DMS 273 (cell line): ENCODE measurements at regions not wholly inside any gene's neighbourhood (a gene's known extent, or its start where the extent isn't known, plus 50 kb on each side); places are given as distances from the start of the nearest gene placed in this dataset.

Experiments
- DNase-seq: peaks from one replicate; lab custom pipeline; 2025; ENCODE audit not compliant: unreplicated experiment; lab: John Stamatoyannopoulos, UW

DNA sequence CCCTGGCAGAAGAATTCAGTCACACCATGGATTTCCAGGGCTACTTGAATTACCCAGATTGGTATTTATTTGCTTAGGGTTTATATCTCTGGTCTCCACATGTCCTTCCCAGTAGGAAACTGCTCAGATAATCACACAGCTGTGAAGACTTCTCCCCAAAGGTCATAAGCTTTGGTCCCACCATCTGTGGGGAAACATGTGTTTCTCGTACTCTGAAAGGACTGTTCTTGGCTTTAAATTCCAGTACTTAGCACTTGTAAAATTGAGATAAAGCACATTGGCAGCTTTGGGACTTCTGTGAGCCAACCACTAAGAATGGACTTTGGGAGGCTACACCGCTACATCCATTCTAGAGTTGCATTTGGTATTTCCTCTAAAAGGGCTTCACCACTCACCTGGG lies 205.3 kb upstream of the FOXA2 start:
- DNase-seq: no peak

GRCh38 chr20:22791396-22791795 lies 207.0 kb upstream of the FOXA2 start:
- no peak for DNase-seq

- no peak for DNase-seq
Measured at GRCh38 chr20:22791877-22792525, 207.6 kb upstream of the FOXA2 start.

GRCh38 chr20:22794200-22794599 lies 209.8 kb upstream of the FOXA2 start:
- DNase-seq: no peak

GRCh38 chr20:22795433-22795832 lies 211.1 kb upstream of the FOXA2 start:
- no peak for DNase-seq

DNA sequence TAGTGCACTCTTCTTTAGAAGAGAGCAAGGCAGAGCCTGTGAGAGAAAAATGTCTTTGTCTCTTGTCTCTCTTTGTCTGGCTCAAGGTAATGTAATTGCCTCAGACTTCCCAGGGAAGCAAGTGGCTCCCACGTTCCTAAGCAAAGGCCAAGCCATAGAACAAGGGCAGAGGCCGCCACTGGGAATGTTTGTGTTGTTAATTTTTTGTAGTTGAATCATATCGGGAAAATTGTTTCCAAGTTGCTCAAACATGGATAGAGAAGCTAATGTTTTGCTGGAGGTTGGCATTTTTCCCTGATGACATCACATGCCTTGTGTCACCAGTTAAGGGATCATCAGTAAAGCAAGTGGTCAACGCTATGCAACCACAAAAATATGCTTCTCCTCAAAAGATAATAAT lies 211.5 kb upstream of the FOXA2 start:
- DNase-seq: no peak

DNA sequence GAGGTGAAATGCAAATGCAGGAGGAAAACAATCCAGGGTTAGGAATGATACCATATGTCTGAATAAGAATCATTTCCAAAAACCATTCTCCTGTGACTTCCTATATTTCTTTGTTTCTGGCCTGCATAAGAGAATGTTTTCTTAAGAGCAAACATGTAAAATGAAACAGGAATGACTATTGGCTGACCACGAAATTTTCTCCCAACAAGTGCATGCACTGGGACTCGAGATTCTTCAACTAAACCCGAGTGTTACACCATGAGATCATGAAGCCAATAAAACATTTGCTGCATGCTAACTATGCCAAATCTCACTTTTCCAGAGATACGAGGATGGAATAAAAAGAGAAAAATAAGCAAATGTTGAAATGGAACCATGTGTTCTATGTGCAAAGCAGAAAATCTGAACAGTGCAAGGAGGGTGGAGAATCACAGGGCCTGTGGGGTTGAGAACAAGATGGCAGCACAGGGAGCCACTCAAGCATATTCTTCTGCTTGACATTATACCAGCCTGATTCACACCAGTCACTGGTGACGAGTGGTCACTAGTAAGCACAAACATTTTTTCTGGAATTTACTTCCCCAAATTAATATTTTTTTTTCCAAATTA lies 212.2 kb upstream of the FOXA2 start:
- DNase-seq: no peak

GRCh38 chr20:22797103-22797502 lies 212.7 kb upstream of the FOXA2 start:
- DNase-seq: no peak

DNA sequence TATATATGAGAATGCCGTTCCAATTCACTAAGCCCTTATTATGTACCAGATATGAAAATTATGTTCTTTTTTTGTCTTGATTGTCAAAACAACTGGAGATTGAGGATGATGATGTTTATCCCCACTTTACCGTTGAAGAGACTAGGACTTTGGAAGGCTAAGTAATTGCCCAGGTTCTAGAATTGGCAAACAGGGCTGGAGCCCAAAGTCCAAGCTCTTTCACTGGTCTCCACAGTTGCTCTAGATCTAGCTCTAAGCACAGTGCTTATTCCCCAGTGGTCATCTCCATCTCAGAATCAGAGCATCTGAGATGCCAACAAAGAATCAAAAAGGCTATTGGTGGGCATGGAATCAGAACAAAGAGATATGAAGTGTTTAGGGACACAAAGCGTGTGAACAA lies 215.3 kb upstream of the FOXA2 start:
- no peak for DNase-seq

DNA sequence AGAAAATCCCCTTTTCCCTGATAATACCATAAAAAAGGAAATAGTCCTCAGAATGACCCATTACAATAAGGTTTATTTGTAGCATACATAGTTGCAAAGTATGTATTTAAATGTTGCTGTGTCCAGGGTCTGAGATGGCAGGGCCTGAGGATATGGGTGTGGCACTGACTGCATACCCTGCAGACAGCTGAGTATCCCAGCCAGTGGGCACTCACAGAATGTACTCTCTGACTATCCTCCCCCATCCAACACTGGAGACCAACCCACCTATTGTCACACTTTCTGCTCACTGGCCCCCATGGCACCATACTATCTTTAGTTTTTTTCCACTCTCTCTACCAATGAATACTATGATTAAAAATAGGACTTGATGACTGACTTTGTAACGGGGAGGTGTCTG lies 215.8 kb upstream of the FOXA2 start:
- DNase-seq: no peak

DNA sequence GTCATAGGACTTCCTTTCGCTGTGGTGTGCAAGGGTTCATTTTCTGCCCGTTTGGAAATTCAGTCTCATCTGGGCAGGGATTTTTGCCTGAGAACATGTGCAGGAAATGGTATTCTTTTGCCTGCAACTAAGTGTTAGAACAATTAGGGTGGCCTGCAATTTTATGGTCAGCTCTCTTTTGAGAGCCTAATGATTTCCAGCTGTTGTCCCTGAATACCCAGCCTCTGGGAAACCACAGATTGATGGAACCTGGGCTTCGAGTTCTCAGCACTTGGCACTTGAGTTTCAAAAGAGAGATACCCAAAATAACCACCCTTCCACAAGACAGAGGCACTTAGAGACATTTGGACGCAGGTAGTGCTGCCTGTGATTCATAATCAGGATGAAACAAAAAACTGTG lies 217.2 kb upstream of the FOXA2 start:
- DNase-seq: no peak

DNA sequence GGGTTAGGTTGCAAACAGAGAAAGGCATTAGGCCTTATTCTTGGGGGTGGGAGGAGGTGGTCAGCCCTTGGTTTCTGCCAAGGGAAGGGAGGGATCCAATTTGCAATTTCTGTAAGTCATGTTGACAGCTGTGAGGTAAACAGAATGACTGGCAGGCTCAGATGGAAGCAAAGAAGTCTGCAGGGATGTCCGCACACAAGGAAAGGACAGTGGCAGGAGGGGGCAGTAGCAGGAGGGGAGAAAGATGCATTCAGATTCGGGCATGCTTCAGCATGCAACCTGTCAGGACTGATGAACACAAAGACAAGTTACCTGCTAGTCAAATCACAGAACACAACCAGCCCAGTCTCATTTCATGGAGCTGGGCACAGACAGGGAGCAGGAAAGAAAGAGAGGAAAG lies 217.9 kb upstream of the FOXA2 start:
- DNase-seq: no peak

- no peak for DNase-seq
Measured at GRCh38 chr20:22805219-22805618, 220.8 kb upstream of the FOXA2 start.

DNA sequence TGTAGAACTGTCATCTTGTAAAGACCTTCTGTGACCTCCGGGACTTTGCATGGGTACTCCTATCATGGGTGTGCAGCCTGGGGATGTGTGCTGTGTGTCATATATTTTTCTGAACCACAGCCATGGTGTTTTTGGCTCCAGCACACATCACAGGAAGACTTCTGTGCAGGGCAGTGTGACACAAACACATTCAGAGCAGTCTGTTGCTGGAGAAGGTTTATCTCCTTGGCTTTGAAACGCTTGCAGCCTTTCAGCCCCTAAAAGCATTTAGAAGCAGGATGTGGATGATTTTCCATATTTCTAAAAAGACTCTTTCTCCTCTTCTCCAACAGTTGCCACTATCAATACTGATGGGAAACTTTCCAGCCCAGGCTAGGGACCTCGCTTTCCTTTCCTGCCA lies 221.6 kb upstream of the FOXA2 start:
- DNase-seq: no peak

DNA sequence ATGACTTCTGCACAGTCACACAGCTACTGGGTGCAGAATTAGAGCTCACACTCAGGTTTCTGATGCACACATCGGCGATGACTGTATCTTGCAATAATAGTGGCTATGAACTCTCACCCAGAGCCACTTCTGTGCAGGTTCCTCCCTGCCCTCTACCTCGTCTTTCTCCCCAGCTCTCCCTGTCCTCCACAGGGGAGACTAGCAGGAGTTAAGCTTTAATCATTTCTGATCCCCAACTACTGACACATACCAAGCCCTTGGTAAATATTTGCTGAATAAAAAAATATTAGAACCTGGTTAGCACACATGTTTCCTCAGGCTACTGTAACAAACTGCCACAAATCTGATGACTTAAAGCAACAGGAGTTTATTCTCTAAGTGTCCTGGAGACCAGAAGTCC lies 222.7 kb upstream of the FOXA2 start:
- DNase-seq: no peak

DNA sequence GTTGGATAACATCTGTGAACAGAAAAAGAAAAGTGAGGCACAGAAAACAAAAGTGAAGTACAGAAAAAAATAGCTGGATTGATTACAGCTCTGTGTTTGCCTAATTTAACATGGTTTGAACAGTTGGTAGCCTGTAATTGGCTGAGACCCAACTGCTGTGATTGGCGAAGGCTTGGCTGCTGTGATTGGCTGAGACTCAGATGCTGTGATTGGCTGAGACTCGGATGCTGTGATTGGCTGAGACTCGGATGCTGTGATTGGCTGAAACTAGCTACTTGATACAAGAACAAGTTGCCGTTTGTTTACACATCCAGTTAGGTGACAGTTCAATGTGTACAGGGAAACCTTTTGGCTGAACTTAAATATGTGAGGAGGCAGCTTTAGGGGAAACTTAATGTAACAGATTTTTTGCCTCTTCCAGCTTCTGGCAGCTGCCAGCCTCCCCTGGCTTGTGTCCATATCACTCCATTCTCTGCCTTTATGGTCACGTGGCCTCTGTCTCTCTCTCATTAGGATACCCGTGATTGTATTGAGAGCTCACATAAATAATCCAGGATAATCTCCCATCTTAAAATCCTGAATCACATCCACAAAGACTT lies 223.4 kb upstream of the FOXA2 start:
- DNase-seq: no peak

DNA sequence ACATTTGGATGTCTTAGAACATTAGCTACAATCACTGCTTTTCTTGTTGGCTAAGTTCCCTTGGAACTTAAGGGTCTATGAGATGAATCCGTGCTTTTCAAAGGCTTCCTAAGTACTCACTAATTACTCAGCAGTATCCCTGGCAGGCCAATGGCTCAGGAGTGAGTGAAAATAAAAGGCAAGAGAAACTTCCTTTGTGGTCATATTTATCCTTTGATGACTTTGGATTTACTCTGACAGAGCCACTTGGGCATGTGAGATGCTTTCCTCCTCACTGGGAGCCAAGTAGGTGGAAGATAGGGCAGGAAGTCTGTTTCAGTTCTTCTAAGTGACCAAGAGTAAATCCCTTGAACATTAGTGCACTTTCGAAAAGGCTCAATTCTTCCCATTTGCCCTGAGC lies 224.3 kb upstream of the FOXA2 start:
- DNase-seq: no peak

DNA sequence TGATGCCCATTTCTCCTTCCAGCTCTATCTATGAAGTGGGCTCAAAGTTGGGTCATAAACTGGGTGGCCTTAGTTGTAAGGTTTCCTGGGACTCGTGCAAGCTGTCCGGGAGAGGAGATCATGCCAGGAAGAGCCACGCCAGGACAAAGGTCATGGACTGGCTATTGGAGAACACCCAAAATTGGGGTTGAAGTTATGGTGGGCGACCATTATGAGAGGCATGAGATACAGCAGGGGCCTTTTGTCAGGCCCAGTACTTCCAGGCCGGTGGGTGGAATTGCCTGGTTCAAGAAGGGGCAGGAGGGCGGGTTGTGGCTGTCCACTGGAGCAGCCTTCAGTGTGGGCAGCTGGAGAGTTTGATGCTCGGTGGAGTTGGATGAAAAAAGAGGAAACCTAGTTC lies 225.1 kb upstream of the SSTR4 start:
- no peak for DNase-seq

- no peak for DNase-seq
Measured at GRCh38 chr20:22810626-22811569, 224.2 kb upstream of the SSTR4 start.

GRCh38 chr20:22814471-22815205 lies 220.5 kb upstream of the SSTR4 start:
- DNase-seq: no peak

- DNase-seq: no peak
Measured at GRCh38 chr20:22815206-22815551, 219.9 kb upstream of the SSTR4 start.
